Fibroblast of lung (primary cell): ENCODE measurements at regions not wholly inside any gene's neighbourhood (a gene's known extent, or its start where the extent isn't known, plus 50 kb on each side); places are given as distances from the start of the nearest gene placed in this dataset.

Experiments used
- EZH2 ChIP-seq: IDR thresholded peaks from 2 replicates; pipeline ENCODE4 v1.5.1; 2012; ENCODE audit warnings: low read length, control low read depth, mild to moderate bottlenecking; ENCODE audit errors: missing control alignments
- TF ChIP-seq, protein P1 (sequence below), 2 donors: IDR thresholded peaks in 1 of 2; conservative IDR thresholded peaks in 1 of 2; 1 replicate in 1 of 2; 2 replicates in 1 of 2; pipeline ENCODE4 v1.5.1; 2011 to 2012; ENCODE audit warnings: low read length in 2 of 2, control low read depth in 1 of 2, inconsistent platforms in 1 of 2, low read depth in 1 of 2, mild to moderate bottlenecking in 1 of 2

DNA sequence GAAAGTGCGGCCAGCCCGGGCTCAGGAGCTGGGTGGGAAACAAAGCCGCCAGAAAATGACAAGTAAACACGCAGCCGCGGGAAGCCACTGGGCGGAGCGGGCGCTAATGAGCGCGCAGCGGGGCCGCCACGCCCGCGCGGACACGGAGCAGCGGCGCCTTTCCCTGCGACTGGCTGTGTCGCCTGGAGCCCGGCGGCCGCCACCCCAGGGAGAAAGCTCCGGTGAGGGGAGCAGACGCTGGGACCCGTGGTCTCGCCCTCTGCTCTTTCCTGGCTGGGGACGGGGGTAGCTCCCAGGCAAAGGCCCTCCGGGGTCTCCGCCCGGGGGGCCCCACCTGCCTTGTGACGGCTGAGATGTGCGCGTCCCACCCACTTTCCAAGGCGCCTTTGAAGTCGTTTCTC is 54.9 kb downstream of the PRR18 start:
- TF ChIP-seq, protein P1, sequence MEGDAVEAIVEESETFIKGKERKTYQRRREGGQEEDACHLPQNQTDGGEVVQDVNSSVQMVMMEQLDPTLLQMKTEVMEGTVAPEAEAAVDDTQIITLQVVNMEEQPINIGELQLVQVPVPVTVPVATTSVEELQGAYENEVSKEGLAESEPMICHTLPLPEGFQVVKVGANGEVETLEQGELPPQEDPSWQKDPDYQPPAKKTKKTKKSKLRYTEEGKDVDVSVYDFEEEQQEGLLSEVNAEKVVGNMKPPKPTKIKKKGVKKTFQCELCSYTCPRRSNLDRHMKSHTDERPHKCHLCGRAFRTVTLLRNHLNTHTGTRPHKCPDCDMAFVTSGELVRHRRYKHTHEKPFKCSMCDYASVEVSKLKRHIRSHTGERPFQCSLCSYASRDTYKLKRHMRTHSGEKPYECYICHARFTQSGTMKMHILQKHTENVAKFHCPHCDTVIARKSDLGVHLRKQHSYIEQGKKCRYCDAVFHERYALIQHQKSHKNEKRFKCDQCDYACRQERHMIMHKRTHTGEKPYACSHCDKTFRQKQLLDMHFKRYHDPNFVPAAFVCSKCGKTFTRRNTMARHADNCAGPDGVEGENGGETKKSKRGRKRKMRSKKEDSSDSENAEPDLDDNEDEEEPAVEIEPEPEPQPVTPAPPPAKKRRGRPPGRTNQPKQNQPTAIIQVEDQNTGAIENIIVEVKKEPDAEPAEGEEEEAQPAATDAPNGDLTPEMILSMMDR (conservative IDR thresholded peaks at IDR 0.05 in 1 of 2, IDR thresholded peaks at IDR 0.05 in 1 of 2; ENCODE audit: low read depth in 1 of 2, low read length in 2 of 2): no peak
- TF ChIP-seq EZH2: no peak
